HG03066 (cell line): ENCODE measurements at regions not wholly inside any gene's neighbourhood (a gene's known extent, or its start where the extent isn't known, plus 50 kb on each side); places are given as distances from the start of the nearest gene placed in this dataset.

Experiments
- ATAC-seq: cut with Tn5 transposase; IDR thresholded peaks from one replicate; pipeline ENCODE4 v1.9.1; 2021; ENCODE audit warnings: low read depth; ENCODE audit not compliant: unreplicated experiment

DNA sequence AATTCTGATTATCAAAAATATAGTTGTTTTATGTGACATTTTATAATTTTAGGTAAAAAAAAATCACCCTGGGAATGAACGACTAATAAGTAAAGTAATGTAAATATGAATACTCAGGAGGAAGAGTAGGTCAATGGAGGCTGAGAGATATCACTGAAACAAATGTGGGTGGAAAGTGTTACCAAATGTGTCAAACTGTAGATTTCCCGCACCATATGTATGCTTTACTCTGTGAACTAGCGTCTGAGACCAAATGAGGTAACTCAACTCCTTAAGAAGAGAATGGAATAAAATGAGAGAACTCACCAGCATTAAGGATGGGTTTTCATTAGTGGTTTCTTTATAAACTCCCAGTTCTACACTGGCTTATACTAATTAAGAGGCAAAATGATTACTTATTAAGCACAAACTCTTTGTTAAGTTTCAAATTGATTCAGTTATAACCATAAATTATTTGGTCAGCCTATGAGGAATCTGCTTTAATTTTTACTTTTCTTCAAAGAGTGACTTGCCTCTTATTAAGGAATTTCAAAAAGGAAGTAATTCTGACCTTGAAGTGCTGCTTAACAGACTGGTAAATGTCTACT is 784.7 kb upstream of the GJE1 start:
- no peak for ATAC-seq

DNA sequence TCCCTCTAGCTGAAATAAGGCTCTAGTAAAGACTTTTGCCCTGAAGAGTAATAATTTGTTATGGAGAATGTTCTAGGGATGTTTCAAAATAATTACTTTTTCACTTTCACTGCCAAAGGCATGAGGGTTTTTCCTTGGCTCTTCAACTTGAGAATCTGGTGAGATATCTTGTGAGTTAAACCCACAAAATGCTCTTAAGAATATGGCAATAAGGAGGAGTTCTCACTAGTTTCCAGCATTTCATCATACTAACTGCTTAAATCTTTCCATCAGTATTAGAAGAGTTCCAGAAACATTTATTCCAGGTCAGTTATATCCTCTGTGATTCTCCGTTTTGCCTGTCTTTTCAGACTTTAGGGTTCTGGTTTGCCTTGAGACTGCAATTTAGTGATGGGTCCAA is 785.6 kb upstream of the GJE1 start:
- ATAC-seq = no peak

DNA sequence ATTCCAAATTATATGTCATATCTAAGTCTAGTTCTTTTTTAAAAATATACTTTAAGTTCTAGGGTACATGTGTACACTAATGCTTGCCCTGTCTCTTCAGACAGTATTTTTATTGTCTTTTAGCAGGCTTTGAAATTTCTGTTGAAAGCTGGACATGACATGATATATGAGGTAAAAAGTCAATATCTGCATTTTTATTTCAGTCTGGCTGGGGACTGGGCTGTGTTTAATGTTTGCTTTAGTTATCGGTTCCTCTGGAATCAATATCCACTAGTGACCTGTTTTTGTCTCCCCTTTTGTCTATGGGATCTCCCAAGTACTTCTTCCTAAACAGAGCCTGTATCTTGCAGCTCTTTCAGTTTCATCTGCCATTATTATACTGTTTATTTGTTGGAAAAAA is 786.2 kb upstream of the GJE1 start:
- no peak for ATAC-seq

DNA sequence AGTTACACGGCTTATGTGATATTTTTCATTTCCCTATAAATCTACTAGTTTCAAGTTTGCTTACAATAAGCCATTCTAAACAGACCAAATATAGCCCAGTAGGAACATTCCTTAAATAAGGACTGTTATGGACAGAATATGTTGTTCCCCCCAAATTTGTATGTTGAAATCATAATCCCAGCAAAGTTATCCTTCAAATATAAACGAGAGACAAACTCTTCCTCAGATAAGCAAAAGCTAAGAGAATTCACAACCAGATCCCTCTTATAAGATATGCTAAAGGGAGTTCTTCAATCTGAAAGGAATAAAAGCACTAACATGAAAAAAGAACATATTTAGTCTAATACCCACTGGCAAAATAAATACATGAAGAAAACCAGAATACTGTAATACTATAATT is 795.5 kb upstream of the GJE1 start:
- ATAC-seq = no peak

DNA sequence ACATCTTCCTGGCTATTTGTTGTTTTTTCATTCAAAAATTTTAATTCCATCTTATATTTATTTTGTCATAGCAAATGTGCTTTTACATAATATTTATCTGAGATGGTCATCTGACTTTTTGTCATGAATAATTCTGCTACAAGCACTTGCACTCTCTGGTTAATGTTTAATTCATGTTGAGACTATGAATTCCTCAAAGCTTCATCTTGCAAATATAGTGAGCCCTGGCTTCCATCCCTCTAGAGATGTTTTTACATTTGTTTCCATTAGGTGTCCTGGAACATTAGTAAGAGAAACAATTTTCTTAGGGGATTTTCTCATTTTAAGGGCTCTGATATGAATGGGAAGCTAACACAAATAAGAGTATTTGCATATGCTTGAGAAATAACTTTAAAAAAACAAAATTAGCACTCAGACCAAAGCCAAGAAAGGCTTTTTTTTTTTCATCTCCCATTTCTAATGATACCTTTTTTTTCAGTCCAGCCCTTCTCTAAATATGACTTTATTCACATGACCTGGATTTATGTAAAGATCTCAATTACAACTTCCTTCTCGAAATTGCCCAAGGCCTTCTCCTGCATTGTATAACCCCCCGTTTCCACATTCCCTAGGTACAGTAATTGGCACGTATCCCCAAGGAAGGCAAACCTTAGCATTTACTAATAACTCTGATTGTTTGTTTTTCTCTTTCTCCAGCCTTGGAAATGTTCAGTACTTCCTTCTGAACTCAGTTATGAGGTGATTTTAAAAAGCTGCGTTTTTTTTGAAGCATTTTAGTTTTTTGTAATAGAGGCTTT is 797.0 kb upstream of the GJE1 start:
- ATAC-seq = no peak

DNA sequence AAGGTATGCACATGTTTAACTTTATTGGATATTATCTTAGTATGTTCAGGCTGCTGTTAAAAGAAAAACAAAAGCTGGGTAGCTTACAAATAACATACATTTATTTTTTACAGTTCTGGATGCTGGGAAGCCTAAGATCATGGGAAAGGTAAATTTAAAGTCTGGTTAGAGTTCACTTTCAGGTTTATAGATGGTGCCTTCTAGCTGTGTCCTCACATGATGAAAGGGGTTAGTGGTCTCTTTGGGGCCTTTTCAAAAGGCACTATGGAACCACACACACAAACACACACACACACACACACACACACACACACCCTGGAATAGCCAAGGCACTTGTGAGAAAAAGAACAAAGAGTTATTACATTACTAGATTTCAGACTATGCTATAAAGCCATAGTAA is 805.8 kb upstream of the GJE1 start:
- ATAC-seq = no peak

DNA sequence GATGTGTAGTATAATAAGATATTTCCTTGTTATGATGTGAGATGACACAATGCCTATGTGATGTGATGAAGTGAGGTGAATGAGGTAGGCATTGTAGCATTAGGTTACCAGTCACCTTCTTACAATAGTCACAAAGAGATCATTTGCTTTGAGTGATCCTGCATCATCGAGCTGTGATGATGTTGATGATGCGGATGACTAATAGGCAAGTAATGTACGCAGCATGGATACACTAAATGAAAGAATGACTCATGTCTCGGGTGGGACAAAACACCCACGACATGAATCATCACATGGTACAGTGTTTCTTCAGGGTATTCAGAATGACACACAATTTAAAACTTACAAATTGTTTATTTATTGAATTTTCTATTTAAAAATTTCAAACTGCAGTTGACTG is 806.3 kb upstream of the GJE1 start:
- ATAC-seq = no peak

DNA sequence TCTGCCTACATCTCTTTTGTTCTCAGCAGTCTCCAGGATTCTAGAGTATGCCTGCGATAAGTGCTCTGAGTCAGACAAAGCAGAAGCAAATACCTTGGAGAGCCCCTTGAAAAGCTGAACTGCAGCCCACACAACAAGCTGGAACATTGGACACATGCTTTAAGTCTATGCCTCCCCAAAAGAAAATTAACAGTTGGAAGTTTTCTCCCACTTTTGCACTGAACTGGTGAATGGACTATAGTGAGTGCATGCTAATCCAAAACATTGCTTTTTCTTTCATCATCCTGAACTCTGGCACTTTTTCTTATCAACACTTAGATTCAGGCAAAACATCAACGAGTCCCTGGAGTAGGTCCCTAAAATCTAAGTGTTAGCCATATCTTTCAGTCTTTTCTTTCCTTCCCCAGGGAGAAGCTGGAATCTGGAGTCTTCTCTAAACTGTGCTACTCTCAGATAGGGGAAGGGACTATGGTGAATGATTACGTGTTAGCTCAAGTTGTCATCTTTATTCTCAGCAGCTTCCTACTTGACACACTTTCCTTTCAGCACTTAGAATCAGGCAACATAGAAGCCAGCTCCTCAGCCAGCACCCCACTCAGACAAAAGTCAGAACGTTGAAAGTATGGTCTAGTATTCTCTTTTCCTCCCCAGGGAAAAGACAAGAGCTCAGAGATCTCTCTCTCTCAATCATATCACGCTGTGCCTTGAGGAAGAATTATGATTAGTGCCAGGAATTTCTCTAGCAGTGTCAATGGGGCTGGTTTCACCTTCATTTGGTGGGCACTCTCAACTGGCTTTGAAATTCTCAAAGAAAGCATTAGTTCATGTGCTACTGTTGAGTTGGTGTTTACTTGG is 811.0 kb upstream of the GJE1 start:
- ATAC-seq = no peak

DNA sequence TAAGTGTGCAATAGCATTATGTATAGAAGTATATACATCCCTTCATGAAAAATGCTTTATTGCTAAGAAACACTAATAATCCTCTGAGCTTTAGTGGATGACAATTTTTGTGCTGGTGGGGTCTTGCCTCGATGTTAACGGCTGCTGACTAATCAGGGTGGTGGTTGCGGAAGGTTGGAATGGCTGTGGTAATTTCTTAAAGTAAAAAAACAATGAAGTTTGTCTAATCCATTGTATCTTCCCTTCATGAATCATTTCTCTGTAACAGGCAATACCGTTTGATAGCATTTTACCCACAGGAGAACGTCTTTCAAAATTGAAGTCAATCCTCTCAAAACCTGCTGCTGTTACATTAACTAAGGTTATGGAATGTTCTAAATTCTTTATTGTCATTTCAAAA is 816.5 kb upstream of the GJE1 start:
- ATAC-seq = no peak

DNA sequence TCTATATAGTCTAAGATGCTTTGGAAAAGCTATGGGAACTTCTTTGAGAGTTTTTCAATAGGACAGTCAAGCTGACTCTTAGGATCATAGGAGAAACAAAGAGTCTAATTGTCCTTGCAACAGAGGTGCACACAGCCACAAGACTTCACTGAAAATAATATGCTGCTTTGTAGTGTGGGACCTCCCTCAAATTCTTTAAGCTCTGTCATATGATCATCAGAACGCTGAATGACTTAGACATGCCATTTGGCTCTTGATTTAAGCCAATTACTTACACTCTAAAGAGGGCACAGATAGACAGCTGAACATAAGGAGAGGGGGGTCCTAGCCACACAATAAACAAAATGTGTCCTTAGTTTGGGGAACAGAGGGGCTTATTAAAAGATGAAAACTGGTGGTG is 818.7 kb upstream of the GJE1 start:
- ATAC-seq = no peak

DNA sequence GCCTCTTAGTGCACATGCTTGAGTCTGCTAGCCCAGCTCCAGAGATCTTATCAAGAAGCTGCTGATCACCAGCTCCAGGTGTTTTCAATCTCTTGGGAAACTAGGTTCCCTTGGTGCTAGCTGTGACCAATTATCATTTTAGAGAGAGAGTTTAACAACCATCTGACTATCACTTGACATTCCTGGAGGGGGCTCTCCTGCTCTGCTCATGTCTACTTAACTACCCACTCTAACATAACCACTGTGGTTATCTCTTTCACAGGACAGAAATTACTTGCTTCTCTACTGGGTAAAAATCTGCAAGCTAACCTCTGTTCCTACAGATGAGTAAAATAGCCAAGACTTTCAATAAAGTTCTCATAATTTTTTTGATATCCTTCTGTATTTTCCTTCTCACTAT is 823.4 kb upstream of the GJE1 start:
- no peak for ATAC-seq

DNA sequence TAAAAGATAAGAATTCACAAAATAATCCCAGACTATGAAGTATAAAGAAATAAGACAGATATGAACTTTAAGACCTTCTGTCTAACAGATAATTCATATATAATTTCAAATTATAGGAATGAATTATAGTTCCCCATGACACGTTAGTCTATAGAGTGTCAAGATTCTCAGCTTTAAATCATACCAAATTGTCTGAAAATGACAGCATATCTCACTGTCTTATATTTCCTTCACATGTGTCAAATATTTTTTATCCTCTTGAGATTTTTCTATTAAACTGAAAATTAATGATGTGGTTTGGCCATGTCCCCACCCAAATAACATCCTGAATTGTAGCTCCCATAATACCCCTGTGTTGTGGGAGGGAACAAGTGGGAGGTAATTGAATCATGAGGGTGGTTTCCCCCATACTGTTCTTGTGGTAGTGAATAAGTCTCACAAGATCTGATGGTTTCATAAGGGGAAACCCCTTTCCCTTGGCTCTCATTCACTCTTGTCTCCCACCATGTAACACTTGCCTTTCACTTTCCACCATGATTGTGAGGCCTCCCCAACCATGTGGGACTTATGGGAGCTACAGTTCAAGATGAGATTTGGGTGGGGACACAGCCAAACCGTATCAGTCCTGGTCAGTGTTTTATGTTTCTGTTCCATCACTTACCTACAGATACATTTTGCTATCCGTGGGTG is 825.3 kb upstream of the GJE1 start:
- no peak for ATAC-seq

DNA sequence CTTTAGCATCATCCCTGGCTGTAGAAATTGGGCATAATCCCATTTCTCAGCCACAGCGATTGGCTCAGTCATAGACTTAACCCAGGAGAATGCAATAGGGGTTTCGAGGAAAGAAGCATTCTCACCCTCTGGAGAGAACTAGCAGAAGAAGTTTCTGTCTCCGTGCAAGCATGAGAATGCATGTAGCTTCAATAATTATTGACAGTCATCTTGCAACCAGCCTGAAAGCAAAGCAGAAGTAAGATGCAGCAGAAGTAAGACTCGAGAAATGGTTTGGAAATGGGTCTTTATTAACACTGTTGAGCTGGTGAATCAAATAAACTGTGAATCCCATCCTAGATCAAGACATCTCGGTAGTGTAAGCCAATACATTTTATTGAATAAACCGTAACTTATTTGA is 828.8 kb upstream of the GJE1 start:
- ATAC-seq = no peak

DNA sequence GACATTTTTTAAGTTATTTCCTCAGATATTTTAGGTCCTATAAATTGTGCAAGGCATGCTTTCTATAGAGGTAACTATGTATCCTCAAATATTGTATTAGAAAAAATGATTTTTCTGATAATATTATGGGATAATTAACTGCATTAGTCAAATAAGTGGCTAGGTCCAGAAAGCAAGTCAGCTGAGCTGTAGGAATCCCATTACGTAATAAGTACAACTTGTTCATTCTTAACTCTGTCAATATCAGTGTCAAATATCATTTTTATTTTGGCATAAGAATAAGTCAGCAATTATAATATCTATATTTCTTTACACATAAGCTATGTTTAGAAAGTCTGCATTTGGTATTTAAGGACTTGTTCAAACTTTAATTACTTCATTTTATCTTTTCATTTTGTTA is 830.9 kb upstream of the GJE1 start:
- no peak for ATAC-seq

DNA sequence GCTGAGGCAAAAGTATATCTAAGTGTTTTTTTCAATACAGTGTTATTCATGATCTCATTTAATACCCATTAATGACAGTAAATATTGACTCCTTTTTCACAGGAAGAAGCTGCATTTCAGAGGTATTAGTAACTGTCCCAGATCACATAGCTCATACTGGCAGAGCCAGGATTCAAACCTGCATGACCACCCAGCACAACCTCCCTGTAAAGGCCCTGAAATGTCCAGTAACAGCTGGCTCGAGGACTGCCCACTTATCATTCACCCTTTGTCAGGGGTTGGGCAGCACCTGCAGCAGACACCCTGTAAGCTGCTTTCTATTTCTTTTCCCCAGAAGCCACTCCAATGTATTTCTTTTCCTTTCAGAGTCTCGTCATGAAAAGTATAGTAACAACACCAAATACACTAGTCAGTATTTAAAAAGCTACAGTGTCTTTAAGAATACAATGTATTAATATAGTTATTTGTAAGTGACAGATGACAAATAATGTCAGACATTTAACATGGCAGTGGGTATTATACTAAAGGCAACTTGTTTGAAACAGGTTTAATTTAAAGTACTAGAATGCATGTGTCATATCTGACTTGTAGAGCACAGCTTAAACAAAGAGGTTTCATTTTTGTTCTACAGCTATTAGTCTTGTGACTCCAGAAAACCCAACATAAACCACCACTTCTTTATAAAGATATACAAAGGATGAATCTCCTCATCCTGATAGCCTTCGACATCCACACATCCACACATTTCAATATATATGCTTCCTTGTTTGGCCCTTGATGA is 841.6 kb upstream of the GJE1 start:
- ATAC-seq = no peak

DNA sequence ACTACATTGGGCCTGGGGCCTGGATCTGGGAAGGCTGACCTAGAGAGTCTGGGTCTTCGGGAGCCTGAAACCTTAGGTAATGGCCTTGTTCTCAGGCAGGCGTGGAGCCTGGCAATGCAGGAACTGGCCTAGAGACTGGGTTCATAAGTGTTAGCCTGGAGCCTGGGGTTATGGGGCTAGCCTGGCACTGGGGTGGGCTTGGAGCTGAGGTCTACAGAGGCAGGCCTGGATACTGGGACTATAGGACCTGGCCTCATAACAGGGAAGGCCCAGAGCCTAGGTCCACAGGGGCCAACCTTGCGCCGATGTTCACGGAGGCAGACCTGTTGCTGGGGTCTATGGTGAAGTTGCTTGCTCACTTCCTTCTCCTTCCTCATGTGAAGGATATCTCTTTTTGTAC is 843.8 kb upstream of the GJE1 start:
- no peak for ATAC-seq

DNA sequence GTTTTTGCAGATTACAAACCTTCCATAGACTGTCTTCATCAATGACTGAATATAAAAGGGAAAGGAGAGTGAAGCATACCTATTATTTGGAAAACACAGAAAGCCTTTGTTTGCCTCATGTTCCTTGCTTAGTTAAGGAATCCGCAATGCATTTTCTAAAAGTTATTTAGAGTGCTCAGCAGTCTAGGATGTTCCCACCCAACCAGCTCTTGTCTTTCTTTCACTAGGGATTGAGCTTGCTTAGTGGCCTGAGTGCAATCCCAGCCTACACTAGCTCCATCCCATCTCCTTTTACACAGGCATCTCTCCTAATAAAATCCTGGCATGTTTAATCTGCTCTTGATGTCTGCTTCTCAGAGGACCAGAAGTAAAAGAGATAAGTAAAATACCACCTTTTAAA is 850.5 kb upstream of the GJE1 start:
- no peak for ATAC-seq

DNA sequence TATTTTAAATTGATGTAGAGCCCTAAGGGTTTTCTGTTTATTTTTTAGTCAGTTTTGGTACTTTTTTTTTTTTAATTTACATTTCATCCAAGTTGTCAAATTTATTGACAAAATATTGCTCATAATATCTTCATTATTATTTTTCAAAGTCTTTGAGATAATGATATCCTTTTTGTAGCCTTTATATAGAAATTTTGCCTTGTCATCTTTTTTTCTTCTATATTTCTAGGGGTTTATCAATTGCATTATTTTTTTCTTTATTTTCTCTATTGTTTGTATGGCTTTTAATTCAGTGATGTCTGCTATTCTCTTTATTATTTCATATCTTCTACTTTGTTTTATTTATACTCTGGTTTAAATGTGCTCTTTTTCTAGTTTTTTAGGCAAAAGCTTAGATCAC is 863.0 kb upstream of the GJE1 start:
- no peak for ATAC-seq

DNA sequence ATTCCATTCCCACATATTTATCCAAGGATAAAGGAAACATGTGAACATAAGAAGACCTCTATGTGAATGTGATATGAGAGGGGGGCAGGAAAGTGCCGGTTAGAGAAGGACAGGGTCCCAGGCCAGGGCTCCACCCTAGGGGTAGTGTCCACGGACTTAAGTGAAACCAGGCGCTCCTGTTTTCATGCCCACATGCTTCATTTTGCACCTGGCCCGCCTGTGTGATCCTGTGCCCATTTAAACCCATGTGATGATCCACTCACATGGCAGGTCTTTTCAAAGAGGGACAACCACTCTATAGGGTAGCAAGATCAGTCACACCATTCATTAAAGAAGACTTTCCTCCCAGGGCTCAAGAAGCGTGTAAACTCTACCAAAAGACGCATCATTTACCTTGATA is 865.3 kb upstream of the GJE1 start:
- no peak for ATAC-seq
